HL-60 (cell line): ENCODE measurements at regions not wholly inside any gene's neighbourhood (a gene's known extent, or its start where the extent isn't known, plus 50 kb on each side); places are given as distances from the start of the nearest gene placed in this dataset.

Experiments
- DNase-seq, 2 experiments: peaks; one replicate each; pipeline ENCODE4 v3.0.0-alpha.2; 2010 to 2020; ENCODE audit warnings: low read depth in 1 of 2, low spot score in 1 of 2
- H3K27ac ChIP-seq: fragments of 250-450 bp; sonication (Bioruptor Pico); replicated peaks from 2 replicates; pipeline ENCODE4 v1.5.1; 2020; ENCODE audit warnings: mild to moderate bottlenecking, moderate library complexity
- H3K27me3 ChIP-seq: fragments of 250-450 bp; sonication (Bioruptor Pico); 2 replicates; pipeline ENCODE4 v1.5.1; 2021; ENCODE audit warnings: mild to moderate bottlenecking, moderate library complexity; ENCODE audit not compliant: insufficient read depth, poor library complexity, severe bottlenecking
- H3K4me3 ChIP-seq: replicated peaks from 2 replicates; pipeline ENCODE4 v1.5.1; 2011; ENCODE audit warnings: mild to moderate bottlenecking, control low read depth, low read length; ENCODE audit not compliant: insufficient read depth
- GABPA ChIP-seq: IDR thresholded peaks from 2 replicates; pipeline ENCODE4 v1.6.1; 2012; ENCODE audit warnings: low read depth
- POLR2AphosphoS5 ChIP-seq: IDR thresholded peaks from 2 replicates; pipeline ENCODE4 v1.6.1; 2012; ENCODE audit warnings: low read depth
- SPI1 ChIP-seq: IDR thresholded peaks from 2 replicates; pipeline ENCODE4 v1.6.1; 2012; ENCODE audit warnings: low read depth, mild to moderate bottlenecking, borderline replicate concordance
- TF ChIP-seq, protein P1 (sequence below): IDR thresholded peaks from 2 replicates; pipeline ENCODE4 v1.6.1; 2012; ENCODE audit warnings: low read depth; ENCODE audit not compliant: insufficient replicate concordance
- TF ChIP-seq, protein P2 (sequence below): IDR thresholded peaks from one replicate; pipeline ENCODE4 v1.5.1; 2011; ENCODE audit warnings: low read length, control low read depth, inconsistent platforms; ENCODE audit not compliant: insufficient read depth

DNA sequence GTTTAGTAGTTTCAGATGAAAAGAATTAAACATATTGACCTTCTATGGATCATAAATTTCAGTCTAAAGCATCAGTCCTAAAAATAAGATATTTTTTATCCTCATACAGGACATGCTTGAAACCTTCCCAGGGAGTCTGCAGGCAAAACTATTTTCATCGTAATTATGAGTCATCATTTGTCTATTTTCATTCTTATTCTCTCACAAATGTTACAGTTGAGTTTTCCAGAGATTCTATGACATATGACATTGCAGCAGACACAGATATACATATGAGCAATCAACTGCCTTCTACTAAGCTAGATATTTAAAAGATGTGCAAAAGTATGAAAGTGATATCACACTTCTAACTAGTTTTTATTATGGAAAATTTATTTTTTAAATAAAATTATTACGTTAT is 398.0 kb downstream of the MAGEB5 start:
- TF ChIP-seq, protein P1, sequence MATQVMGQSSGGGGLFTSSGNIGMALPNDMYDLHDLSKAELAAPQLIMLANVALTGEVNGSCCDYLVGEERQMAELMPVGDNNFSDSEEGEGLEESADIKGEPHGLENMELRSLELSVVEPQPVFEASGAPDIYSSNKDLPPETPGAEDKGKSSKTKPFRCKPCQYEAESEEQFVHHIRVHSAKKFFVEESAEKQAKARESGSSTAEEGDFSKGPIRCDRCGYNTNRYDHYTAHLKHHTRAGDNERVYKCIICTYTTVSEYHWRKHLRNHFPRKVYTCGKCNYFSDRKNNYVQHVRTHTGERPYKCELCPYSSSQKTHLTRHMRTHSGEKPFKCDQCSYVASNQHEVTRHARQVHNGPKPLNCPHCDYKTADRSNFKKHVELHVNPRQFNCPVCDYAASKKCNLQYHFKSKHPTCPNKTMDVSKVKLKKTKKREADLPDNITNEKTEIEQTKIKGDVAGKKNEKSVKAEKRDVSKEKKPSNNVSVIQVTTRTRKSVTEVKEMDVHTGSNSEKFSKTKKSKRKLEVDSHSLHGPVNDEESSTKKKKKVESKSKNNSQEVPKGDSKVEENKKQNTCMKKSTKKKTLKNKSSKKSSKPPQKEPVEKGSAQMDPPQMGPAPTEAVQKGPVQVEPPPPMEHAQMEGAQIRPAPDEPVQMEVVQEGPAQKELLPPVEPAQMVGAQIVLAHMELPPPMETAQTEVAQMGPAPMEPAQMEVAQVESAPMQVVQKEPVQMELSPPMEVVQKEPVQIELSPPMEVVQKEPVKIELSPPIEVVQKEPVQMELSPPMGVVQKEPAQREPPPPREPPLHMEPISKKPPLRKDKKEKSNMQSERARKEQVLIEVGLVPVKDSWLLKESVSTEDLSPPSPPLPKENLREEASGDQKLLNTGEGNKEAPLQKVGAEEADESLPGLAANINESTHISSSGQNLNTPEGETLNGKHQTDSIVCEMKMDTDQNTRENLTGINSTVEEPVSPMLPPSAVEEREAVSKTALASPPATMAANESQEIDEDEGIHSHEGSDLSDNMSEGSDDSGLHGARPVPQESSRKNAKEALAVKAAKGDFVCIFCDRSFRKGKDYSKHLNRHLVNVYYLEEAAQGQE, result no peak
- TF ChIP-seq POLR2AphosphoS5 (no peak), SPI1 (no peak), GABPA (no peak)
- TF ChIP-seq, protein P2, sequence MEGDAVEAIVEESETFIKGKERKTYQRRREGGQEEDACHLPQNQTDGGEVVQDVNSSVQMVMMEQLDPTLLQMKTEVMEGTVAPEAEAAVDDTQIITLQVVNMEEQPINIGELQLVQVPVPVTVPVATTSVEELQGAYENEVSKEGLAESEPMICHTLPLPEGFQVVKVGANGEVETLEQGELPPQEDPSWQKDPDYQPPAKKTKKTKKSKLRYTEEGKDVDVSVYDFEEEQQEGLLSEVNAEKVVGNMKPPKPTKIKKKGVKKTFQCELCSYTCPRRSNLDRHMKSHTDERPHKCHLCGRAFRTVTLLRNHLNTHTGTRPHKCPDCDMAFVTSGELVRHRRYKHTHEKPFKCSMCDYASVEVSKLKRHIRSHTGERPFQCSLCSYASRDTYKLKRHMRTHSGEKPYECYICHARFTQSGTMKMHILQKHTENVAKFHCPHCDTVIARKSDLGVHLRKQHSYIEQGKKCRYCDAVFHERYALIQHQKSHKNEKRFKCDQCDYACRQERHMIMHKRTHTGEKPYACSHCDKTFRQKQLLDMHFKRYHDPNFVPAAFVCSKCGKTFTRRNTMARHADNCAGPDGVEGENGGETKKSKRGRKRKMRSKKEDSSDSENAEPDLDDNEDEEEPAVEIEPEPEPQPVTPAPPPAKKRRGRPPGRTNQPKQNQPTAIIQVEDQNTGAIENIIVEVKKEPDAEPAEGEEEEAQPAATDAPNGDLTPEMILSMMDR, result no peak
- Histone ChIP-seq H3K4me3 (no peak overlapping the region), H3K27ac (no peak overlapping the region), H3K27me3 (no peaks in the 10 kb centered on the region)
- DNase-seq, result no peak

DNA sequence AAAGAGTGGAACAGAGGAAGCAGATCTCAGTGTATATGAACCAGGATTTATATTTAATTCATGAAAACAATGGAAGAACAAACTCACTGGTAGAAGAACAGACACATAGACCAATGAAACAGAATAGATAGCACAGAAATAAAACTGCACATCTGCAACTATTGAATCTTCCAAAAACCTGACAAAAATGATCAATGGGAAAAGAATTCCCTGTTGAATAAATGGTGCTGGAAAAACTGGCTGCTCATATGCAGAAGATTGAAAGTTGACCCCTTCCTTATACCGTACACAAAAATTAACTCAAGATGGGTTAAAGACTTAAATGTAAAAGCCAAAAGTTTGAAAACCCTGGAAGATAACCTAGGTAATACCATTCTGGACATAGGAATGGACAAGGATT is 391.0 kb downstream of the MAGEB5 start:
- Histone ChIP-seq H3K27me3 (no peaks in the 10 kb centered on the region), H3K4me3 (no peak overlapping the region), H3K27ac (no peak overlapping the region)
- DNase-seq, result no peak
- TF ChIP-seq, protein P1, result no peak
- TF ChIP-seq, protein P2, result no peak
- TF ChIP-seq POLR2AphosphoS5 (no peak), SPI1 (no peak), GABPA (no peak)

DNA sequence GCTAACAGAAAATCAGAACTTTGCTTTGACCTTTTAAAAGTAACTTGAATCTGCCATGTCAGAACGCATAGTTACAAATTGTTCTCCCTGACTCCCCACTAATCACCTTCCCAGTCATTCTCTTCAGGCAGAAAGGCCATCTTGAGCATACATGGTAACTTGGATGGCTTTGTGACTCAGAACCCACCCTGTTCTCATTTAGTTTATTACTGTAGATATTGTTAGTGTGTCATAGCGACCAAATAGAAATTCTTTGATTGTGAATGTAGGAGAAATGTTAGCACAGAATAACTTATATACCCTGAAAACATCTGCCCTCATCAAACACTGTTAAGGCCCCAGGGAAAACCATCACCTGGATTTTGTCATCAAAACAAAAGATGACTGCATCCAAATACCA is 382.0 kb downstream of the MAGEB5 start:
- TF ChIP-seq SPI1 (no peak), GABPA (no peak), POLR2AphosphoS5 (no peak)
- TF ChIP-seq, protein P2, result no peak
- TF ChIP-seq, protein P1, result no peak
- Histone ChIP-seq H3K4me3 (no peak overlapping the region), H3K27ac (no peak overlapping the region), H3K27me3 (no peaks in the 10 kb centered on the region)
- no peak for DNase-seq
